Ovary (tissue), 3 donors: ENCODE measurements at regions not wholly inside any gene's neighbourhood (a gene's known extent, or its start where the extent isn't known, plus 50 kb on each side); places are given as distances from the start of the nearest gene placed in this dataset.

ENCODE experiments used
- POLR2A ChIP-seq: fragments of 450-650 bp; IDR thresholded peaks from one replicate; pipeline ENCODE4 v1.6.1; 2017; ENCODE audit warnings: antibody characterized with exemption, mild to moderate bottlenecking, moderate library complexity
- TF ChIP-seq, protein P1 (sequence below), 3 donors: fragments of 450-650 bp in 2 of 3; fragments of 200-600 bp in 1 of 3; IDR thresholded peaks; one replicate each; pipeline versions ENCODE4 v1.5.1 to v1.8.0; 2016 to 2022; ENCODE audit warnings: antibody characterized with exemption in 3 of 3, mild to moderate bottlenecking in 1 of 3
- donor health status: DM: no; HTN: no; CAD: no.

- TF ChIP-seq POLR2A = no peak
- TF ChIP-seq, protein P1, sequence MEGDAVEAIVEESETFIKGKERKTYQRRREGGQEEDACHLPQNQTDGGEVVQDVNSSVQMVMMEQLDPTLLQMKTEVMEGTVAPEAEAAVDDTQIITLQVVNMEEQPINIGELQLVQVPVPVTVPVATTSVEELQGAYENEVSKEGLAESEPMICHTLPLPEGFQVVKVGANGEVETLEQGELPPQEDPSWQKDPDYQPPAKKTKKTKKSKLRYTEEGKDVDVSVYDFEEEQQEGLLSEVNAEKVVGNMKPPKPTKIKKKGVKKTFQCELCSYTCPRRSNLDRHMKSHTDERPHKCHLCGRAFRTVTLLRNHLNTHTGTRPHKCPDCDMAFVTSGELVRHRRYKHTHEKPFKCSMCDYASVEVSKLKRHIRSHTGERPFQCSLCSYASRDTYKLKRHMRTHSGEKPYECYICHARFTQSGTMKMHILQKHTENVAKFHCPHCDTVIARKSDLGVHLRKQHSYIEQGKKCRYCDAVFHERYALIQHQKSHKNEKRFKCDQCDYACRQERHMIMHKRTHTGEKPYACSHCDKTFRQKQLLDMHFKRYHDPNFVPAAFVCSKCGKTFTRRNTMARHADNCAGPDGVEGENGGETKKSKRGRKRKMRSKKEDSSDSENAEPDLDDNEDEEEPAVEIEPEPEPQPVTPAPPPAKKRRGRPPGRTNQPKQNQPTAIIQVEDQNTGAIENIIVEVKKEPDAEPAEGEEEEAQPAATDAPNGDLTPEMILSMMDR (IDR thresholded peaks at IDR 0.05) = no peak
Observed at GRCh38 chr5:56686337-56687195, 128.8 kb upstream of the MAP3K1 start.
